SK-N-SH treated with all-trans-retinoic acid at 6 μM for 48 hours (cell line): ENCODE measurements at regions not wholly inside any gene's neighbourhood (a gene's known extent, or its start where the extent isn't known, plus 50 kb on each side); places are given as distances from the start of the nearest gene placed in this dataset.

ENCODE experiments used
- ARNTL ChIP-seq: fragments of 450-650 bp; formaldehyde crosslinking; IDR thresholded peaks from 2 replicates; pipeline ENCODE4 v1.5.0; 2020; ENCODE audit warnings: low read depth, mild to moderate bottlenecking, moderate library complexity, borderline replicate concordance
- PATZ1 ChIP-seq: fragments of 250-450 bp; sonication (Bioruptor Pico); IDR thresholded peaks from 2 replicates; pipeline ENCODE4 v1.8.0; 2020; ENCODE audit warnings: mild to moderate bottlenecking, moderate library complexity, borderline replicate concordance
- TCF4 ChIP-seq: fragments of 250-450 bp; sonication (Bioruptor Pico); IDR thresholded peaks from 2 replicates; pipeline ENCODE4 v1.8.0; 2021; ENCODE audit warnings: mild to moderate bottlenecking, moderate library complexity, borderline replicate concordance
- TOX ChIP-seq: fragments of 250-450 bp; sonication (Bioruptor Pico); IDR thresholded peaks from 2 replicates; pipeline ENCODE4 v1.8.0; 2021; ENCODE audit warnings: mild to moderate bottlenecking, moderate library complexity, borderline replicate concordance
- TSHZ2 ChIP-seq: fragments of 250-450 bp; sonication (Bioruptor Pico); IDR thresholded peaks from 2 replicates; pipeline ENCODE4 v1.5.0; 2020; ENCODE audit warnings: mild to moderate bottlenecking, moderate library complexity

- no peak for TF ChIP-seq TOX (CRISPR knock-in tag)
- TF ChIP-seq PATZ1 (CRISPR knock-in tag) = no peak
- no peak for TF ChIP-seq TSHZ2
- TF ChIP-seq ARNTL (CRISPR knock-in tag) = no peak
- TF ChIP-seq TCF4 = no peak
Measured at GRCh38 chr10:114708084-114708483, 50.0 kb upstream of the ABLIM1 start.
